Left lung (tissue), 4 donors: ENCODE measurements at regions not wholly inside any gene's neighbourhood (a gene's known extent, or its start where the extent isn't known, plus 50 kb on each side); places are given as distances from the start of the nearest gene placed in this dataset.

Source experiments
- ATAC-seq: fragments of 200-7000 bp; cut with Tn5 transposase; one replicate; pipeline ENCODE4 v1.9.1; 2020; ENCODE audit warnings: moderate library complexity
- DNase-seq, 4 donors: peaks; one replicate each; pipeline ENCODE4 v3.0.0-alpha.2; 2013 to 2020
- H3K27ac ChIP-seq, 2 donors: fragments of 200-600 bp; sonication (generic) in 1 of 2; one replicate each; pipeline versions ENCODE4 v1.5.0 to v1.8.0; 2020 to 2021
- H3K27me3 ChIP-seq, 2 donors: fragments of 200-600 bp; sonication (generic) in 1 of 2; one replicate each; pipeline versions ENCODE4 v1.5.0 to v1.8.0; 2020 to 2021
- H3K36me3 ChIP-seq, 2 donors: fragments of 200-600 bp; sonication (generic) in 1 of 2; one replicate each; pipeline versions ENCODE4 v1.5.0 to v1.8.0; 2020 to 2021
- H3K4me1 ChIP-seq, 2 donors: fragments of 200-600 bp; one replicate each; pipeline ENCODE4 v1.8.0; 2021
- H3K4me3 ChIP-seq, 2 donors: fragments of 200-600 bp; sonication (generic) in 1 of 2; one replicate each; pipeline versions ENCODE4 v1.5.0 to v1.8.0; 2020 to 2021; ENCODE audit warnings: mild to moderate bottlenecking in 1 of 2
- H3K9me3 ChIP-seq, 2 donors: fragments of 200-600 bp; sonication (generic) in 1 of 2; one replicate each; pipeline versions ENCODE4 v1.5.0 to v1.8.0; 2020 to 2021
- intact Hi-C, 2 donors: fragments of 100-400 bp; cut with DNase I; formaldehyde crosslinking; loops; one replicate each; pipeline versions ENCODE4 v1.11.2 to v1.14.2; 2022
- TF ChIP-seq, protein P1 (sequence below), 2 donors: fragments of 200-600 bp; sonication (generic) in 1 of 2; IDR thresholded peaks; one replicate each; pipeline versions ENCODE4 v1.5.0 to v1.8.0; 2021; ENCODE audit warnings: antibody characterized with exemption in 2 of 2
- donor health status: DM: no; HTN: yes; CAD: no.
- donor health status: DM: no; HTN: no; CAD: no.

DNA sequence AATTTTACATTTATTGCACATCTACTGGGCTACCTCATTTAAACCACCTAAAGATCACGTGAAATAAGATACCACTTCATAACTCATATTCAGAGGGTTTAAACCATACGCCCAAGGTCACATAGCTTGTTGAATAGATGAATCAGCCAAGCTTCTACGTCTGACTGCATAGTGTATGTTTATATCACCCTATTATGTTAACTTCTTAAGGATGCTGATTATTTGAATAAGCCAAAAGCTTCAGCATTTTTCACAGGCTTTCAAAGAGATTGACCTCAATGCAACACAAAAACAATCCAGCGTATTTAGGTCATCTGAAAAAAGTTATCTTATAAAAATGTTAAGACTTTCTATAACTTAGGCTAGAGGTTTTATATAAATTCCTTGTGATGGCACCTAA is 373.8 kb downstream of the TGFB2 start:
- Histone ChIP-seq H3K36me3 (no peaks in the 10 kb centered on the region), H3K9me3 (no peaks in the 10 kb centered on the region), H3K27me3 (no peaks in the 10 kb centered on the region), H3K27ac (no peak overlapping the region), H3K4me3 (no peak overlapping the region), H3K4me1 (peaks cover 0 to 5% of the 10 kb centered on the region in 2 donors)
- intact Hi-C loops, result no loop called here
- no peak for ATAC-seq
- TF ChIP-seq, protein P1, sequence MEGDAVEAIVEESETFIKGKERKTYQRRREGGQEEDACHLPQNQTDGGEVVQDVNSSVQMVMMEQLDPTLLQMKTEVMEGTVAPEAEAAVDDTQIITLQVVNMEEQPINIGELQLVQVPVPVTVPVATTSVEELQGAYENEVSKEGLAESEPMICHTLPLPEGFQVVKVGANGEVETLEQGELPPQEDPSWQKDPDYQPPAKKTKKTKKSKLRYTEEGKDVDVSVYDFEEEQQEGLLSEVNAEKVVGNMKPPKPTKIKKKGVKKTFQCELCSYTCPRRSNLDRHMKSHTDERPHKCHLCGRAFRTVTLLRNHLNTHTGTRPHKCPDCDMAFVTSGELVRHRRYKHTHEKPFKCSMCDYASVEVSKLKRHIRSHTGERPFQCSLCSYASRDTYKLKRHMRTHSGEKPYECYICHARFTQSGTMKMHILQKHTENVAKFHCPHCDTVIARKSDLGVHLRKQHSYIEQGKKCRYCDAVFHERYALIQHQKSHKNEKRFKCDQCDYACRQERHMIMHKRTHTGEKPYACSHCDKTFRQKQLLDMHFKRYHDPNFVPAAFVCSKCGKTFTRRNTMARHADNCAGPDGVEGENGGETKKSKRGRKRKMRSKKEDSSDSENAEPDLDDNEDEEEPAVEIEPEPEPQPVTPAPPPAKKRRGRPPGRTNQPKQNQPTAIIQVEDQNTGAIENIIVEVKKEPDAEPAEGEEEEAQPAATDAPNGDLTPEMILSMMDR (IDR thresholded peaks at IDR 0.05), result no peak
- DNase-seq, result no peak

DNA sequence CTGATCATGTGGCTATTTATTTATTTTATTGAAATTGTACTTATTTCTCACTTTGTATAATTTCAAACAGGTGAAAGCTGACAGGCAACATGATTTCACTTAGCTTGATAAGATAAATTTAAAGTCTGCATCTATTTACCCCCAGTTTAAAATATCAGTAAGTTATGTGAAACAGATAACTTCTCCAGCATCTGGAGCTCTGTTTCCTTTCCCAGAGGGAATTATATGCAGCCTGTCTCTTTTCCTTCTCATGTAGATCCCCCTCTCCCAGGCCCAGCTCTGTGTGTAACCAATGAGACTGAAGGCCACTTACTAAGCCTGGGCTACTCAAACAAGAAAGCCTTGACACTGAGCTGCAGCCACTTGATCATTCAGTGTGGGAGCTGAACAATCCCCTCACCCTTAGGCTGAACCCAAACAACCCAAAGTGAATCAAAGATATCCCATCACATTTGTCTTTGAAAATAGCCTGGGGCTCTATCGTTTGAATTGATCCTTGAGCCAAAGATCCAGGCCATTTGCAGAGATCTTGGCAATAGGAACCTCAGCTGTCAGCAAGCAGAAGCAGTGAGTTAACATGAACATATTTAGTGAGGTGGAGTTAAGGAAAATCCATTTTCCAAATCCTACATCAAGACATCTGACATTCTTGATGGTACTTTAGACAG is 383.9 kb downstream of the TGFB2 start:
- ATAC-seq (no peak), DNase-seq (no peak)
- Histone ChIP-seq H3K36me3 (no peaks in the 10 kb centered on the region), H3K27me3 (no peaks in the 10 kb centered on the region), H3K27ac (no peak overlapping the region), H3K4me1 (no peaks in the 10 kb centered on the region), H3K9me3 (no peaks in the 10 kb centered on the region), H3K4me3 (no peak overlapping the region)
- TF ChIP-seq, protein P1 (IDR thresholded peaks at IDR 0.05), result no peak
- intact Hi-C loops, result no loop called here

DNA sequence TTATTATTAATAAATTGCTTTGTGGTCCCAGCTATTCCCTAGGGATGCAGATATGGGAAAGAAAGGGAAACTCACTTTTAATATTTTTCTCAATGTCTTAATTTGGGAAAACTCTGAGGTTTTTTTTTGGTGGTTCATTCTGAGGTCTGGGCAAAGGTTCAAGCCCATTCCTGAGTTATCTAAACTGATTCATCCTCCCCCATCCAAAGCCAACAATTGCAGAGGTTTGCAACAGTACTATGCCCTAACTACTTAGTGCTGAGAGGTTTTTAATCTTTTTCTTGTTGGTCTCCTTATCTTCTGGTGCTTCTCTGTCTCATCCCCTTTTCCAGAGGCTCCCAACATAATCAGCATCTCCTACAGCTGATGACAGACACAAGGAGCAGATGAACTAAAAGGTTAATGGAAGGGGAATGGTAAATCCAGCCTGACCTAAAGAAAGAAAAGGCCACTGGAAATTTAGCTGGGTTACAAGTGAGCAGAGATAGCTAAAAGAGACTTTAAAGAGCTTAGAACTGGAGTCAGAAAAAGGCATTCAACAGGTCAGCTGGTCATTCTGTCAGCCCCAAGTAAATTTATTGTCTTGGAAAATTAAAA is 390.4 kb downstream of the TGFB2 start:
- H3K27ac ChIP-seq, result no peak overlapping the region

DNA sequence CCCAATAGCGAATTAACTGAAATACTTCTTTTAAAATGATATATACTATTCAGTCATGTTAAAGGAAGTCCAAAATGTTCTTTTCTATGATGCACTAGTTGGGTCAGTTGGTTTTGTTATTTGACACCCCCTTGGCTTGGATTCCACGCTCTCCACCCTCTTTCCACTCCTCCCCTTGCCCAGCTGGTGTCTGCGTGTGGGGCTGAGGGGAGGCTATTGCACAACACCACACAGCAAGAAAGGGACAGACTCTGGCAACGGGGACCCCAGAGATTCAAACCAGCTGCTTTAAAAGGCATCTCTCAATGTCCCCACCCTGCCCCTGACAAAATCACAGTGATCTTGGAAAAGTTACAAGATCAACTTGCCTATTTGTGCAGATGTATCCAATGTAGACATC is 394.3 kb downstream of the TGFB2 start:
- H3K4me3 ChIP-seq, result no peak overlapping the region
- TF ChIP-seq, protein P1 (IDR thresholded peaks at IDR 0.05), result no peak
- ATAC-seq (peak; percentile 38), DNase-seq (peak in 2 of 4 donors; percentile 70 to 82)
- no peaks in the 10 kb centered on the region for H3K4me1 ChIP-seq
- H3K27me3 ChIP-seq, result no peaks in the 10 kb centered on the region
- H3K9me3 ChIP-seq, result peaks cover 0 to 5% of the 10 kb centered on the region in 2 donors
- intact Hi-C loops, result no loop called here
- no peak overlapping the region for H3K27ac ChIP-seq
- no peaks in the 10 kb centered on the region for H3K36me3 ChIP-seq

More for the DNA sequence above, 390.4 kb downstream of the TGFB2 start:
- no peaks in the 10 kb centered on the region for H3K9me3 ChIP-seq
- H3K27me3 ChIP-seq, result no peaks in the 10 kb centered on the region
- intact Hi-C loops, result no loop called here
- DNase-seq, result no peak
- H3K4me3 ChIP-seq, result no peak overlapping the region
- no peaks in the 10 kb centered on the region for H3K4me1 ChIP-seq
- H3K36me3 ChIP-seq, result no peaks in the 10 kb centered on the region
- TF ChIP-seq, protein P1 (IDR thresholded peaks at IDR 0.05), result no peak
- ATAC-seq, result peak; percentile 63

- ATAC-seq (no peak), DNase-seq (no peak)
- Histone ChIP-seq H3K27me3 (no peaks in the 10 kb centered on the region), H3K9me3 (peaks cover 0 to 13% of the 10 kb centered on the region in 2 donors), H3K27ac (no peak overlapping the region), H3K4me1 (no peaks in the 10 kb centered on the region), H3K4me3 (no peak overlapping the region), H3K36me3 (no peaks in the 10 kb centered on the region)
- intact Hi-C loops, result no loop called here
- TF ChIP-seq, protein P1 (IDR thresholded peaks at IDR 0.05), result no peak
Measured at GRCh38 chr1:218741852-218742251, 396.7 kb downstream of the TGFB2 start.
